K562 (cell line): ENCODE measurements at regions not wholly inside any gene's neighbourhood (a gene's known extent, or its start where the extent isn't known, plus 50 kb on each side); places are given as distances from the start of the nearest gene placed in this dataset.

ENCODE experiments used
- ATAC-seq: fragments of 200-7000 bp; cut with Tn5 transposase; 3 replicates; pipeline ENCODE4 v1.9.1; 2020; ENCODE audit warnings: moderate library complexity
- BruUV-seq: library from RNA; stranded (reverse); fragments of 400-500 nt; replicated peaks from 2 replicates; lab custom pipeline; 2021; lab: Mats Ljungman, UMichigan
- CTCF ChIA-PET: fragments of 300-600 bp; formaldehyde crosslinking; extraction: SDS; loops from one replicate; lab custom pipeline; 2021; ENCODE audit warnings: low intra/inter-chr PET ratio; lab: Yijun Ruan, JAX
- POLR2A ChIA-PET: fragments of 300-600, 350-650 bp; sonication (Branson Sonifier 250); formaldehyde crosslinking; extraction: SDS; loops from one replicate; lab custom pipeline; 2021; ENCODE audit warnings: antibody characterized with exemption, inconsistent platforms; lab: Yijun Ruan, JAX
- DNase-seq, 4 experiments: peaks; one replicate each; pipeline versions ENCODE4 v3.0.0 to v3.0.0-alpha.2; 2011 to 2018; ENCODE audit warnings: low spot score in 3 of 4, mixed read lengths in 3 of 4; ENCODE audit errors: extremely low read depth in 1 of 4
- FAIRE-seq: peaks from 2 replicates; lab custom pipeline; 2011; peaks lifted over from hg19 to GRCh38; lab: Jason Lieb, UNC
- H2AFZ ChIP-seq: 2 replicates; pipeline ENCODE4 v1.6.0; 2011; ENCODE audit warnings: low read depth, low read length, control low read depth, inconsistent platforms
- H3K27ac ChIP-seq: fragments of 200-600 bp; 3 replicates; pipeline ENCODE4 v1.8.0; 2011; ENCODE audit warnings: low read depth, mild to moderate bottlenecking, control low read depth, inconsistent platforms, low read length, moderate library complexity, mixed read lengths; ENCODE audit errors: extremely low read depth
- H3K27me3 ChIP-seq, 2 experiments: fragments of 300-600 bp in 1 of 2; 2 replicates in 1 of 2; 3 replicates in 1 of 2; pipeline versions ENCODE4 v1.6.0 to v1.8.0; 2011; ENCODE audit warnings: inconsistent platforms in 2 of 2, low read length in 2 of 2, mild to moderate bottlenecking in 1 of 2, mixed read lengths in 1 of 2, moderate library complexity in 1 of 2; ENCODE audit not compliant: control insufficient read depth in 2 of 2, insufficient read depth in 2 of 2
- H3K36me3 ChIP-seq: fragments of 300-600 bp; 3 replicates; pipeline ENCODE4 v1.8.0; 2011; ENCODE audit warnings: mild to moderate bottlenecking, low read length, inconsistent platforms; ENCODE audit not compliant: control insufficient read depth, insufficient read depth
- H3K4me1 ChIP-seq, 2 experiments: fragments of 200-600 bp in 1 of 2; replicated peaks in 1 of 2; 2 replicates in 1 of 2; 3 replicates in 1 of 2; pipeline versions ENCODE4 v1.5.1 to v1.8.0; 2011; ENCODE audit warnings: inconsistent platforms in 2 of 2, low read length in 2 of 2, mild to moderate bottlenecking in 1 of 2, mixed read lengths in 1 of 2, moderate library complexity in 1 of 2; ENCODE audit not compliant: control insufficient read depth in 2 of 2, insufficient read depth in 2 of 2
- H3K4me2 ChIP-seq: 2 replicates; pipeline ENCODE4 v1.6.1; 2011; ENCODE audit warnings: low read length, control low read depth, inconsistent platforms, mixed read lengths; ENCODE audit not compliant: insufficient read depth
- H3K4me3 ChIP-seq: fragments of 200-600 bp; sonication (generic), shearing (Covaris generic); 2 replicates; pipeline ENCODE4 v1.5.1; 2016; ENCODE audit warnings: control low read depth, inconsistent platforms
- H3K79me2 ChIP-seq: fragments of 200-600 bp; 3 replicates; pipeline ENCODE4 v1.8.0; 2011; ENCODE audit warnings: low read length, inconsistent platforms; ENCODE audit not compliant: control insufficient read depth, insufficient read depth
- H3K9ac ChIP-seq, 2 experiments: 2 replicates each; pipeline versions ENCODE4 v1.6.0 to v1.6.1; 2011; ENCODE audit warnings: low read depth in 2 of 2, low read length in 2 of 2, control low read depth in 1 of 2, inconsistent platforms in 1 of 2, mild to moderate bottlenecking in 1 of 2, mixed read lengths in 1 of 2; ENCODE audit not compliant: insufficient read depth in 1 of 2
- H3K9me1 ChIP-seq: one replicate; pipeline ENCODE4 v1.6.0; 2011; ENCODE audit warnings: inconsistent platforms, mild to moderate bottlenecking, low read length, moderate library complexity; ENCODE audit not compliant: control insufficient read depth, insufficient read depth
- H3K9me3 ChIP-seq: replicated peaks from 2 replicates; pipeline ENCODE4 v1.5.1; 2011; ENCODE audit warnings: low read depth, low read length, inconsistent platforms; ENCODE audit not compliant: control insufficient read depth, insufficient read depth
- H4K20me1 ChIP-seq: replicated peaks from 2 replicates; pipeline ENCODE4 v1.6.1; 2011; ENCODE audit warnings: low read length, inconsistent platforms, mixed read lengths; ENCODE audit not compliant: control insufficient read depth, insufficient read depth
- FOXA1 ChIP-seq: fragments of 450-650 bp; IDR thresholded peaks from 2 replicates; pipeline ENCODE4 v1.6.1; 2016; ENCODE audit warnings: mild to moderate bottlenecking, borderline replicate concordance
- GTF2F1 ChIP-seq: IDR thresholded peaks from 2 replicates; pipeline ENCODE4 v1.6.1; 2011; ENCODE audit warnings: low read depth, low read length, improper control_type of control experiment
- IRF1 ChIP-seq: sonication (generic); formaldehyde crosslinking; IDR thresholded peaks from 2 replicates; pipeline ENCODE4 v1.8.0; 2022; ENCODE audit warnings: missing genetic modification reagents, mild to moderate bottlenecking, borderline replicate concordance
- IRF2 ChIP-seq: sonication (generic); formaldehyde crosslinking; IDR thresholded peaks from 2 replicates; pipeline ENCODE4 v1.8.1; 2022; ENCODE audit warnings: mild to moderate bottlenecking, missing genetic modification reagents
- NELFE ChIP-seq: IDR thresholded peaks from 2 replicates; pipeline ENCODE4 v1.6.1; 2011; ENCODE audit warnings: mild to moderate bottlenecking; ENCODE audit not compliant: insufficient read depth, insufficient read length
- RAD21 ChIP-seq, 2 experiments: fragments of 250-450 bp in 1 of 2; fragments of 450-650 bp in 1 of 2; sonication (Bioruptor Pico) in 1 of 2; formaldehyde crosslinking in 1 of 2; IDR thresholded peaks in 1 of 2; conservative IDR thresholded peaks in 1 of 2; 2 replicates each; pipeline versions ENCODE4 v1.4.0 to v1.8.0; 2020 to 2022; ENCODE audit warnings: mild to moderate bottlenecking in 2 of 2, moderate library complexity in 1 of 2
- RREB1 ChIP-seq: fragments of 250-450 bp; sonication (Bioruptor Pico); IDR thresholded peaks from 2 replicates; pipeline ENCODE4 v1.4.0; 2020
- ZNF583 ChIP-seq: fragments of 250-450 bp; sonication (Bioruptor Pico); IDR thresholded peaks from 2 replicates; pipeline ENCODE4 v1.4.0; 2020
- WGBS: fragments of 100-300 bp; shearing (Covaris generic); methylation state at CpG from one replicate; pipeline ENCODE4 v1.1.6; 2016; ENCODE audit warnings: low coverage, mixed read lengths; ENCODE audit not compliant: insufficient coverage; ENCODE audit errors: missing lambda C conversion rate; 5-methylcytosine and 5-hydroxymethylcytosine counted together
- in situ Hi-C: fragments of 300-500 bp; cut with MboI; formaldehyde crosslinking; loops from 4 replicates; pipeline ENCODE4 v1.15.0; 2018; ENCODE audit warnings: inconsistent platforms, mixed read lengths
- intact Hi-C: fragments of 100-400 bp; cut with micrococcal nuclease; formaldehyde crosslinking; loops from 2 replicates; pipeline ENCODE4 v1.14.2; 2022

GRCh38 chr1:103948526-103948925 lies 198.8 kb downstream of the AMY1C start:
- CTCF ChIA-PET, result no interaction called here
- FAIRE-seq, result no peak
- H3K36me3 ChIP-seq, result no peaks in the 10 kb centered on the region
- no peak overlapping the region for H3K4me2 ChIP-seq
- intact Hi-C loops, result no loop called here
- no TSS peak for BruUV-seq
- H3K4me1 ChIP-seq, result no peaks in the 10 kb centered on the region
- WGBS, result 0% methylated on average over 3 of the region's 3 CpGs
- TF ChIP-seq FOXA1 (no peak), IRF1 (CRISPR knock-in tag) (no peak), RAD21 (CRISPR knock-in tag; conservative IDR thresholded peaks at IDR 0.05 in 1 of 2, IDR thresholded peaks at IDR 0.05 in 1 of 2) (peak in 1 of 2 experiments; percentile 22; a peak in 1 of 4 replicates)
- TF ChIP-seq, all 486 proteins: peak for 1
- H3K9me3 ChIP-seq, result no peaks in the 10 kb centered on the region
- H3K4me3 ChIP-seq, result no peak overlapping the region
- in situ Hi-C loops, result no loop called here
- H4K20me1 ChIP-seq, result no peaks in the 10 kb centered on the region
- H3K27ac ChIP-seq, result no peak overlapping the region
- no peak overlapping the region for H3K9ac ChIP-seq
- H3K79me2 ChIP-seq, result no peaks in the 10 kb centered on the region
- POLR2A ChIA-PET, result no interaction called here
- no peak overlapping the region for H2AFZ ChIP-seq
- DNase-seq, result no peak
- H3K9me1 ChIP-seq, result no peaks in the 10 kb centered on the region
- no peak for ATAC-seq
- H3K27me3 ChIP-seq, result no peaks in the 10 kb centered on the region

- no peak for FAIRE-seq
- in situ Hi-C loops, result no loop called here
- TF ChIP-seq IRF2 (CRISPR knock-in tag) (no peak), GTF2F1 (no peak), ZNF583 (CRISPR knock-in tag) (no peak), RREB1 (CRISPR knock-in tag) (no peak), NELFE (no peak)
Measured at GRCh38 chr1:103949779-103950178, 200.1 kb downstream of the AMY1C start.

More at GRCh38 chr1:103949779-103950178, 200.1 kb downstream of the AMY1C start:
- H4K20me1 ChIP-seq, result no peaks in the 10 kb centered on the region
- no peaks in the 10 kb centered on the region for H3K9me3 ChIP-seq
- ChIA-PET POLR2A (no interaction called here), CTCF (no interaction called here)
- DNase-seq, result no peak
- H3K9ac ChIP-seq, result no peak overlapping the region
- H3K4me2 ChIP-seq, result no peak overlapping the region
- BruUV-seq, result no TSS peak
- H3K36me3 ChIP-seq, result no peaks in the 10 kb centered on the region
- no peak for ATAC-seq
- no peak overlapping the region for H3K27ac ChIP-seq
- no peaks in the 10 kb centered on the region for H3K27me3 ChIP-seq
- no peaks in the 10 kb centered on the region for H3K4me1 ChIP-seq
- no peak overlapping the region for H3K4me3 ChIP-seq
- H2AFZ ChIP-seq, result no peak overlapping the region
- no peaks in the 10 kb centered on the region for H3K79me2 ChIP-seq
- no peaks in the 10 kb centered on the region for H3K9me1 ChIP-seq
- intact Hi-C loops, result no loop called here
